ENCODE measurements at regions not wholly inside any gene's neighbourhood (a gene's known extent, or its start where the extent isn't known, plus 50 kb on each side); places are given as distances from the start of the nearest gene placed in this dataset.

DNA sequence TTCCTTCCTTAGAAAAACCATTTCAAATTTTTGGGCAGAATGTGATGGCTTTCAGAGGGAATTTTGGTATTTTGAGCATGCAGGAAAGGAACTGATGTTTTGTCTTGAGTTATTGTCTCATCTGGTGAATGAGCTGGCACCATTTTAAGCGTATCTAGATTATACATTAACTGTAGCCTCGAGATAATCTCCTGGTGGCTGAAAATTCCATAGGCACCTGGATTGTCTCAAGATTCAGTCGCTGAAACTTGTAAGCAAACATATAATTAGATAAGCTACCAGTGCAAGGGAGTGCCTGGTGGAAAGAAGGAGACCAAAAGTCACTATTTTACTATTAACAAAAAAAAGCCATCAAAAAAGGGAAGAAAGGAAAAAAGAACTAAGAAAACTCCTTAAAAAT lies 687.8 kb upstream of the DDX18 start:
- TF ChIP-seq, protein P1, sequence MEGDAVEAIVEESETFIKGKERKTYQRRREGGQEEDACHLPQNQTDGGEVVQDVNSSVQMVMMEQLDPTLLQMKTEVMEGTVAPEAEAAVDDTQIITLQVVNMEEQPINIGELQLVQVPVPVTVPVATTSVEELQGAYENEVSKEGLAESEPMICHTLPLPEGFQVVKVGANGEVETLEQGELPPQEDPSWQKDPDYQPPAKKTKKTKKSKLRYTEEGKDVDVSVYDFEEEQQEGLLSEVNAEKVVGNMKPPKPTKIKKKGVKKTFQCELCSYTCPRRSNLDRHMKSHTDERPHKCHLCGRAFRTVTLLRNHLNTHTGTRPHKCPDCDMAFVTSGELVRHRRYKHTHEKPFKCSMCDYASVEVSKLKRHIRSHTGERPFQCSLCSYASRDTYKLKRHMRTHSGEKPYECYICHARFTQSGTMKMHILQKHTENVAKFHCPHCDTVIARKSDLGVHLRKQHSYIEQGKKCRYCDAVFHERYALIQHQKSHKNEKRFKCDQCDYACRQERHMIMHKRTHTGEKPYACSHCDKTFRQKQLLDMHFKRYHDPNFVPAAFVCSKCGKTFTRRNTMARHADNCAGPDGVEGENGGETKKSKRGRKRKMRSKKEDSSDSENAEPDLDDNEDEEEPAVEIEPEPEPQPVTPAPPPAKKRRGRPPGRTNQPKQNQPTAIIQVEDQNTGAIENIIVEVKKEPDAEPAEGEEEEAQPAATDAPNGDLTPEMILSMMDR (conservative IDR thresholded peaks at IDR 0.05 in 1 of 2, IDR thresholded peaks at IDR 0.05 in 1 of 2; ENCODE audit: low read depth in 1 of 2, low read length in 2 of 2): no peak
- TF ChIP-seq EZH2 (IDR thresholded peaks at IDR 0.05; ENCODE audit: low read length, missing control alignments): no peak

All from fibroblast of lung (primary cell).